Skeletal muscle tissue (tissue), 3 donors: ENCODE measurements at regions not wholly inside any gene's neighbourhood (a gene's known extent, or its start where the extent isn't known, plus 50 kb on each side); places are given as distances from the start of the nearest gene placed in this dataset.
"Not testable (repeated sequence)": the region's sequence is repeated elsewhere in the genome, so short reads cannot be mapped to it uniquely, and the experiment has no call there.

Experiments
- H3K27ac ChIP-seq: one replicate; pipeline ENCODE4 v1.7.0; 2013; ENCODE audit warnings: mild to moderate bottlenecking, low read depth, low read length, inconsistent platforms
- H3K27me3 ChIP-seq, 3 donors: one replicate each; pipeline ENCODE4 v1.7.0; 2013; ENCODE audit warnings: low read length in 3 of 3; ENCODE audit not compliant: control insufficient read depth in 3 of 3, insufficient read depth in 3 of 3
- H3K36me3 ChIP-seq, 3 donors: one replicate each; pipeline ENCODE4 v1.7.0; 2013; ENCODE audit warnings: low read length in 3 of 3; ENCODE audit not compliant: control insufficient read depth in 3 of 3, insufficient read depth in 3 of 3
- H3K4me1 ChIP-seq, 3 donors: one replicate each; pipeline ENCODE4 v1.7.0; 2013; ENCODE audit warnings: low read length in 3 of 3, mild to moderate bottlenecking in 3 of 3; ENCODE audit not compliant: control insufficient read depth in 3 of 3, insufficient read depth in 3 of 3
- H3K4me3 ChIP-seq, 3 donors: one replicate each; pipeline ENCODE4 v1.7.0; 2013; ENCODE audit warnings: low read length in 3 of 3
- H3K9ac ChIP-seq, 3 donors: one replicate each; pipeline ENCODE4 v1.7.0; 2013; ENCODE audit warnings: low read length in 3 of 3, mild to moderate bottlenecking in 3 of 3, moderate library complexity in 2 of 3, low read depth in 1 of 3
- H3K9me3 ChIP-seq, 3 donors: one replicate each; pipeline ENCODE4 v1.7.0; 2013; ENCODE audit warnings: low read length in 3 of 3; ENCODE audit not compliant: control insufficient read depth in 3 of 3
- donor health status: Osteomylitis.

GRCh38 chr1:66452982-66453381, 81.0 kb upstream of the SGIP1 start:
- Histone ChIP-seq H3K4me1 (peaks cover 0 to 6% (median 0%) of the 10 kb centered on the region in 3 donors), H3K4me3 (no peak overlapping the region), H3K27me3 (no peaks in the 10 kb centered on the region), H3K27ac (no peak overlapping the region), H3K9ac (no peak overlapping the region), H3K36me3 (no peaks in the 10 kb centered on the region), H3K9me3 (no peaks in the 10 kb centered on the region)

DNA sequence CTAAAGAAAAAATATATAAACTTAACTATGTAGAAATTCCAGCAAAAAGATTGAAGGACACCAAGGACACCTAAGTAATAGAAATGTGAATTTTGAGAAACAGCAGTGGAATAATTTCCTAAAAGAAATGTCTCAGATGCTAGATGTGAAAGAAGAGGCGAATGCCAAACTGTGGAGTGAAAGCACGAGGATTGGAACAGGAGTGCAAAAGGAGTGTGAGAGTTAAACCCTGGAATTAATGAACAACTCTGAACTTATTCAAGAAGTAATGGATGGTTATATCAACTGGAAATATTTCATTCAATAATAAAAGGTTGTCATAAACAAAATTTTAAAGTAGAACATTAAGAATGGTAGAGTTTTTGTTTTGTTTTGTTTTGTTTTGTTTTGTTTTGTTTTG, 78.5 kb upstream of the SGIP1 start:
- H3K27ac ChIP-seq, result no peak overlapping the region
- H3K4me1 ChIP-seq, result peaks cover 0 to 1% (median 0%) of the 10 kb centered on the region in 3 donors
- H3K9me3 ChIP-seq, result no peaks in the 10 kb centered on the region
- no peak overlapping the region for H3K9ac ChIP-seq
- no peaks in the 10 kb centered on the region for H3K36me3 ChIP-seq
- no peak overlapping the region for H3K4me3 ChIP-seq
- no peaks in the 10 kb centered on the region for H3K27me3 ChIP-seq

- no peaks in the 10 kb centered on the region for H3K9me3 ChIP-seq
- H3K4me1 ChIP-seq, result no peaks in the 10 kb centered on the region
- no peak overlapping the region for H3K4me3 ChIP-seq
- no peak overlapping the region for H3K27ac ChIP-seq
- H3K36me3 ChIP-seq, result no peaks in the 10 kb centered on the region
- no peaks in the 10 kb centered on the region for H3K27me3 ChIP-seq
- H3K9ac ChIP-seq, result no peak overlapping the region
Observed at GRCh38 chr1:66460776-66461175, 73.2 kb upstream of the SGIP1 start.

DNA sequence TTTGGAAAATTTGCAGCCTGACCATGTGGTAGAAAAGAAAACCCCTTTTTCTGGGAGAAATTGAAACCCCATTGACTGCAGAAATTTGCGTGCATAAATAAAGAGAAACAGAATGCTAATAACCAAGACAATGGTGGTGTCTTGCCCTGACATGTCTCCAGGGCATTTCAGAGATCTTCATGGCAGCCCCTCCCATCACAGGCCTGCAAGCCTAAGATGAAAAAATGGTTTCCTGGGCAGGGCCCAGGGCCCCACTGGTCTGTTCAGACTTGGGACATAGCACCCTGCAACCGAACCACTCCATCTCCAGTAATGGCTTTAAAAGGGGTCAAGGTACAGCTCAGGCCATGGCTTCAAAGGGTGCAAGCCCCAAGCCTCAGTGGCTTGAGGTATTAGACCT, 71.6 kb upstream of the SGIP1 start:
- no peaks in the 10 kb centered on the region for H3K27me3 ChIP-seq
- H3K27ac ChIP-seq, result no peak overlapping the region
- H3K4me3 ChIP-seq, result no peak overlapping the region
- no peaks in the 10 kb centered on the region for H3K4me1 ChIP-seq
- no peaks in the 10 kb centered on the region for H3K9me3 ChIP-seq
- no peak overlapping the region for H3K9ac ChIP-seq
- H3K36me3 ChIP-seq, result no peaks in the 10 kb centered on the region

- no peaks in the 10 kb centered on the region for H3K36me3 ChIP-seq
- H3K27ac ChIP-seq, result no peak overlapping the region
- H3K9me3 ChIP-seq, result no peaks in the 10 kb centered on the region
- H3K4me1 ChIP-seq, result no peaks in the 10 kb centered on the region
- no peak overlapping the region for H3K4me3 ChIP-seq
- H3K27me3 ChIP-seq, result no peaks in the 10 kb centered on the region
- no peak overlapping the region for H3K9ac ChIP-seq
Observed at GRCh38 chr1:66464351-66464750, 69.6 kb upstream of the SGIP1 start.

GRCh38 chr1:66464802-66465201, 69.2 kb upstream of the SGIP1 start:
- Histone ChIP-seq H3K9ac (no peak overlapping the region), H3K27me3 (no peaks in the 10 kb centered on the region), H3K4me3 (no peak overlapping the region), H3K4me1 (no peaks in the 10 kb centered on the region), H3K27ac (no peak overlapping the region), H3K36me3 (no peaks in the 10 kb centered on the region), H3K9me3 (no peaks in the 10 kb centered on the region)

- H3K9ac ChIP-seq, H3K27ac ChIP-seq, H3K4me1 ChIP-seq: not testable (repeated sequence)
Observed at GRCh38 chr1:66466695-66467094, 67.3 kb upstream of the SGIP1 start.

DNA sequence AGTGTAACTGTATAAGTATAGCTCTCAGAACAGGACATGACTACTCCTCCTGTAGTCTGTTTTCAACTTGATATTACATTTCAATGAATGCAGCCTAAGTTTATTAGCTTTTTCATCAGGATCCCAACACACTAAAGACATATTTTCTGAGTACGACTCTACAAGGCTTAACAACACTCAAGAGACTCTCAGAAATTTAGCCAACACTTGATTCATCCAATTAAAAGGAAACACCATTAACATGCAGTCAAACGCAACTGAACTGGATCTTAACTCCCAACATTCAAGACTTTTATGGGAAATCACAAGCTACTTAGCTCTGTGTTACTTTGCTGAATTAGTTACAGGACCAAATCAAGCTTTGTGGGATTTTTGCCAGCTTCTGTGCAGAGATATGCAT, 65.2 kb upstream of the SGIP1 start:
- H3K36me3 ChIP-seq, result no peaks in the 10 kb centered on the region
- no peak overlapping the region for H3K9ac ChIP-seq
- no peaks in the 10 kb centered on the region for H3K4me1 ChIP-seq
- H3K27ac ChIP-seq, result no peak overlapping the region
- no peak overlapping the region for H3K4me3 ChIP-seq
- no peaks in the 10 kb centered on the region for H3K27me3 ChIP-seq
- H3K9me3 ChIP-seq, result no peaks in the 10 kb centered on the region

More at GRCh38 chr1:66466695-66467094, 67.3 kb upstream of the SGIP1 start:
- not testable (repeated sequence) for H3K27me3 ChIP-seq, H3K36me3 ChIP-seq, H3K4me3 ChIP-seq, H3K9me3 ChIP-seq

GRCh38 chr1:66475940-66476339, 58.0 kb upstream of the SGIP1 start:
- Histone ChIP-seq H3K36me3 (no peaks in the 10 kb centered on the region), H3K27ac (no peak overlapping the region), H3K4me3 (no peak overlapping the region), H3K9ac (no peak overlapping the region), H3K4me1 (no peaks in the 10 kb centered on the region), H3K27me3 (no peaks in the 10 kb centered on the region), H3K9me3 (no peaks in the 10 kb centered on the region)

DNA sequence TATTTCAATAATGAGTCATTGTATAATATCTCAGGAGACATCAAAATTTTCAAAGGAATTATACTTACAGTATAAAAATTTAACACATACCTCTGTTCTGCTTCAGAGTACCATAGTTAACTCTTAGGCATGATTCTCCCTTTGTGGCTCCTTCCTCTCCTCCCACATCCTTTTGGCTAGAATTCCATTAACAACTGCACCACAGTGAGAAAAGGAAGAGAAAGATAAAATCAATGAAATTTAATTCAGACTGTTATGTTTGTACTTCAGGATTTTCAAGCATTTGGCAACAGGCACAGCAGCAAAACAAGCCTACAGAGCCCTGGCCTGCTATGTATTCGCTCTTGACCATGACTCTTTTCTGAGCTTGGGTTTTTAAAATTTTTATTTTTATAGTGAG, 57.2 kb upstream of the SGIP1 start:
- H3K9ac ChIP-seq, result no peak overlapping the region
- H3K4me3 ChIP-seq, result no peak overlapping the region
- H3K36me3 ChIP-seq, result no peaks in the 10 kb centered on the region
- no peaks in the 10 kb centered on the region for H3K27me3 ChIP-seq
- H3K9me3 ChIP-seq, result no peaks in the 10 kb centered on the region
- H3K27ac ChIP-seq, result no peak overlapping the region
- no peaks in the 10 kb centered on the region for H3K4me1 ChIP-seq

- no peak overlapping the region for H3K4me3 ChIP-seq
- no peaks in the 10 kb centered on the region for H3K36me3 ChIP-seq
- no peak overlapping the region for H3K27ac ChIP-seq
- H3K9ac ChIP-seq, result no peak overlapping the region
- H3K9me3 ChIP-seq, result no peaks in the 10 kb centered on the region
- no peaks in the 10 kb centered on the region for H3K27me3 ChIP-seq
- H3K4me1 ChIP-seq, result no peaks in the 10 kb centered on the region
Observed at GRCh38 chr1:66478116-66478515, 55.8 kb upstream of the SGIP1 start.
